ENCODE measurements at regions not wholly inside any gene's neighbourhood (a gene's known extent, or its start where the extent isn't known, plus 50 kb on each side); places are given as distances from the start of the nearest gene placed in this dataset.

- TF ChIP-seq YY1 (IDR thresholded peaks at IDR 0.05; ENCODE audit: insufficient read depth, insufficient read length) (no peak), SUZ12 (IDR thresholded peaks at IDR 0.05; ENCODE audit: extremely low read depth, insufficient read depth, insufficient read length) (no peak), ZNF274 (IDR thresholded peaks at IDR 0.05; ENCODE audit: low read depth, low read length) (no peak)
Measured at GRCh38 chr4:29619168-29619567, 1101.0 kb upstream of the PCDH7 start.
